GM13977 (cell line): ENCODE measurements at regions not wholly inside any gene's neighbourhood (a gene's known extent, or its start where the extent isn't known, plus 50 kb on each side); places are given as distances from the start of the nearest gene placed in this dataset.
"Not testable (repeated sequence)": the region's sequence is repeated elsewhere in the genome, so short reads cannot be mapped to it uniquely, and the experiment has no call there.

Experiments used
- DNase-seq: peaks from one replicate; pipeline ENCODE4 v3.0.0; 2012; ENCODE audit warnings: low spot score
- in situ Hi-C: fragments of 300-500 bp; cut with MboI; formaldehyde crosslinking; loops from one replicate; pipeline ENCODE4 v1.12.0; 2022; ENCODE audit warnings: low sequenced_read_pairs, low pct_unique_long_range_greater_than_20kb, mixed read lengths, inconsistent platforms; ENCODE audit not compliant: unreplicated experiment
- TF ChIP-seq, protein P1 (sequence below): IDR thresholded peaks from 2 replicates; pipeline ENCODE4 v1.5.1; 2012; ENCODE audit warnings: mild to moderate bottlenecking, control low read depth; ENCODE audit not compliant: insufficient read depth; ENCODE audit errors: extremely low read depth, missing control alignments

GRCh38 chr14:57061009-57061711 lies 207.5 kb downstream of the EXOC5 start:
- TF ChIP-seq, protein P1, sequence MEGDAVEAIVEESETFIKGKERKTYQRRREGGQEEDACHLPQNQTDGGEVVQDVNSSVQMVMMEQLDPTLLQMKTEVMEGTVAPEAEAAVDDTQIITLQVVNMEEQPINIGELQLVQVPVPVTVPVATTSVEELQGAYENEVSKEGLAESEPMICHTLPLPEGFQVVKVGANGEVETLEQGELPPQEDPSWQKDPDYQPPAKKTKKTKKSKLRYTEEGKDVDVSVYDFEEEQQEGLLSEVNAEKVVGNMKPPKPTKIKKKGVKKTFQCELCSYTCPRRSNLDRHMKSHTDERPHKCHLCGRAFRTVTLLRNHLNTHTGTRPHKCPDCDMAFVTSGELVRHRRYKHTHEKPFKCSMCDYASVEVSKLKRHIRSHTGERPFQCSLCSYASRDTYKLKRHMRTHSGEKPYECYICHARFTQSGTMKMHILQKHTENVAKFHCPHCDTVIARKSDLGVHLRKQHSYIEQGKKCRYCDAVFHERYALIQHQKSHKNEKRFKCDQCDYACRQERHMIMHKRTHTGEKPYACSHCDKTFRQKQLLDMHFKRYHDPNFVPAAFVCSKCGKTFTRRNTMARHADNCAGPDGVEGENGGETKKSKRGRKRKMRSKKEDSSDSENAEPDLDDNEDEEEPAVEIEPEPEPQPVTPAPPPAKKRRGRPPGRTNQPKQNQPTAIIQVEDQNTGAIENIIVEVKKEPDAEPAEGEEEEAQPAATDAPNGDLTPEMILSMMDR = no peak
- in situ Hi-C loops = no loop called here
- DNase-seq = no peak

- peak; percentile 58 for DNase-seq
- TF ChIP-seq, protein P1 = no peak
- in situ Hi-C loops = no loop called here
Measured at GRCh38 chr14:57060276-57060955, 208.3 kb downstream of the EXOC5 start.

DNA sequence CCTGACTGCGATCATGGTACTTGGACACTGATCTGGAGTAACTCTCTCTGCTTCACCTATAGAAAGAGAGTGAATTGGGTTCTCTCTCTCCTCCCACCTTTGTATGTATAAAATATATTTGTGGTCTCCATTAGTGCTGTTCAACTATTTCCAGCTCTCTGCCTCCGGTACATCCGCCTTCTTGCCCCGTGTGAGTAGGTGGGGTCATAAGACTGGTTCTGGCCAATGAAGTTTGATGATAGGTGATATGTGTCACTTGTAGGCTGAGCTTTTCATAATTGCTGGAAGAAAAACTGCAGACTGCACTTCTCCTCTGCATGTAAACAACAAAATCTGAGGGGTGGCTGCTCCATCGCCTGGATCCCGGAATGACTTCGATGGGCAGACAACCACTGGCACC lies 210.4 kb downstream of the EXOC5 start:
- in situ Hi-C loops = no loop called here
- no peak for DNase-seq
- TF ChIP-seq, protein P1 = no peak

DNA sequence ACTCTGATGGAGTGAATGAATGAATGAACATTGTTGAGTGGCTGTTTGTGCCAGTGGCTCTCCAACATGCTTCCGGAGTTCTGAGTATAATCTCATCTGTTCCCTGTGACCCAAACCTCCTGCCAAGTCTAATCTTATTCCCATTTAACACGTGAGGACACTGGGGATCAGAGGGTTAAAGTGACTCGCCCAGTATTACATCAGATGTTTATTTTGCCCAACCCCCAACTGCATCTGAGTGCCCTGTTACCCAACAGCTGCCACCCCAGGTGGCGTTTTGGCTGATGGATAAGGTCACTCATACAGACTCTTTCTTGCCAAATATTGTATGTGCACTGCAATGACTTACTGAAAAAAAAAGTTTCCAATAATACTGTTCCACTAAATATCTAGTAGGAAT lies 210.9 kb downstream of the EXOC5 start:
- in situ Hi-C loops = no loop called here
- TF ChIP-seq, protein P1 = no peak
- DNase-seq = peak; percentile 6

- DNase-seq, in situ Hi-C loops: not testable (repeated sequence)
Measured at GRCh38 chr14:57056522-57056921, 212.2 kb downstream of the EXOC5 start.

GRCh38 chr14:57052705-57053302 lies 215.9 kb downstream of the EXOC5 start:
- in situ Hi-C loops = no loop called here
- DNase-seq = no peak

GRCh38 chr14:57051633-57052032 lies 217.1 kb downstream of the EXOC5 start:
- DNase-seq = no peak
- in situ Hi-C loops = no loop called here
- TF ChIP-seq, protein P1 = no peak

More at GRCh38 chr14:57052705-57053302, 215.9 kb downstream of the EXOC5 start:
- TF ChIP-seq, protein P1 = no peak
